GM12874 (cell line): ENCODE measurements at regions not wholly inside any gene's neighbourhood (a gene's known extent, or its start where the extent isn't known, plus 50 kb on each side); places are given as distances from the start of the nearest gene placed in this dataset.

ENCODE experiments used
- TF ChIP-seq, protein P1 (sequence below): IDR thresholded peaks from 2 replicates; pipeline ENCODE4 v1.5.1; 2011; ENCODE audit warnings: low read depth, mild to moderate bottlenecking, control low read depth, low read length, moderate library complexity; ENCODE audit not compliant: insufficient read depth

DNA sequence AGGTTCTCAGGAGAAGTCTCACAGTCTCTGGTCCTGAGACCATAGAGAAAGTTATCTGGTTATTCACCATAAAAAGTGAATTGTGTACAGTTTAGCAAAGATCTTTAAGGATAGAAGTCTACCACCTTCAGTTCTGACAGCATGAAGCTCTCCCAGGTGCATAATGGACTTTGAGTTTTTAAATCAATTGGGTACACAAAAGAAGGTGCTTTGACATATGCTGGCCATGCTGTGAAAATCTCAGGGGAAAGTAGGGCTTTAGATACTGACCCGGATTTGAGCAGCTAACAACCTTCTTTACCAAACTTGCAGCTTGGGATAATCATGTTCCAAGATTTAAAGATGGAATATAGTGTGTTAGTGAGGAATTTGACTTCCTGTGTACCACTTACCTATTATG lies 264.2 kb downstream of the ZSWIM6 start:
- TF ChIP-seq, protein P1, sequence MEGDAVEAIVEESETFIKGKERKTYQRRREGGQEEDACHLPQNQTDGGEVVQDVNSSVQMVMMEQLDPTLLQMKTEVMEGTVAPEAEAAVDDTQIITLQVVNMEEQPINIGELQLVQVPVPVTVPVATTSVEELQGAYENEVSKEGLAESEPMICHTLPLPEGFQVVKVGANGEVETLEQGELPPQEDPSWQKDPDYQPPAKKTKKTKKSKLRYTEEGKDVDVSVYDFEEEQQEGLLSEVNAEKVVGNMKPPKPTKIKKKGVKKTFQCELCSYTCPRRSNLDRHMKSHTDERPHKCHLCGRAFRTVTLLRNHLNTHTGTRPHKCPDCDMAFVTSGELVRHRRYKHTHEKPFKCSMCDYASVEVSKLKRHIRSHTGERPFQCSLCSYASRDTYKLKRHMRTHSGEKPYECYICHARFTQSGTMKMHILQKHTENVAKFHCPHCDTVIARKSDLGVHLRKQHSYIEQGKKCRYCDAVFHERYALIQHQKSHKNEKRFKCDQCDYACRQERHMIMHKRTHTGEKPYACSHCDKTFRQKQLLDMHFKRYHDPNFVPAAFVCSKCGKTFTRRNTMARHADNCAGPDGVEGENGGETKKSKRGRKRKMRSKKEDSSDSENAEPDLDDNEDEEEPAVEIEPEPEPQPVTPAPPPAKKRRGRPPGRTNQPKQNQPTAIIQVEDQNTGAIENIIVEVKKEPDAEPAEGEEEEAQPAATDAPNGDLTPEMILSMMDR = no peak

DNA sequence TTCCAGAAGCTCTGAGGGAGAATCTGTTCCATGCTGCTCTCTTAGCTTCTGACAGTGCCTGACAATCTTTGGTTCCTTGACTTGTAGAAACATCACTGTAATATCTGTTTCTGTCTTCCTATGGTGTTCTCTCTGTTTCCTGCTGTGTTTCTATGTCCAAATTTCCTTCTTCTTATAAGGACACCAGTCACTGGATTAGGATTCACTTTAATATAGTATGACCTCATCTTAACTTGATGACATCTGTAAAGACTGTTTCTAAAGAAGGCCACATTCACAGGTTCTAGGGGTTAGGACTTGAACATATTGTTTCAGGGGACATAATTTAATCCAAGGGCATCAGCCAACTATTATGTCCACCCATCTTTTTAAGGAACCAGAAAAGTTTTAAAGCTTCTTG lies 265.6 kb downstream of the ZSWIM6 start:
- TF ChIP-seq, protein P1 = no peak

DNA sequence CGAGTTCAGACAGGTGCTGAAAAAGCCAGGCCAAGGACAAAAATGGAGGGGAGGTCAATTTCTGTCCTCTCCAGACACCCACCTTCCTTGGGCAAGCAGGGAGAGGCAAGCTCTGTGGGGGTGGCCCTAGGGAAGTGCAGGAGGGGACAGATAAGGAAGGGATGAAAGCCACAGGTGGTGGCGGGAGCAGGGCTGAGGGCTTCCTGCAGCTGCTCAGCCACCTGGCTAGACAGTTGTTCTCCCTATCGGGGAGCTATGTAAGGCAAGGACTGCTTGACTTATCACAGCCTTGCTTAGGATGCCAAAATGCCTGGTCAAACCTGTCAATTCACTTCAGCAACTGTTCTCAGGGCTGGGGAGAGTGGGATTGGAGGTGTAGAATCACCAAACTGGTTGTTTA lies 266.1 kb downstream of the ZSWIM6 start:
- TF ChIP-seq, protein P1 = no peak

DNA sequence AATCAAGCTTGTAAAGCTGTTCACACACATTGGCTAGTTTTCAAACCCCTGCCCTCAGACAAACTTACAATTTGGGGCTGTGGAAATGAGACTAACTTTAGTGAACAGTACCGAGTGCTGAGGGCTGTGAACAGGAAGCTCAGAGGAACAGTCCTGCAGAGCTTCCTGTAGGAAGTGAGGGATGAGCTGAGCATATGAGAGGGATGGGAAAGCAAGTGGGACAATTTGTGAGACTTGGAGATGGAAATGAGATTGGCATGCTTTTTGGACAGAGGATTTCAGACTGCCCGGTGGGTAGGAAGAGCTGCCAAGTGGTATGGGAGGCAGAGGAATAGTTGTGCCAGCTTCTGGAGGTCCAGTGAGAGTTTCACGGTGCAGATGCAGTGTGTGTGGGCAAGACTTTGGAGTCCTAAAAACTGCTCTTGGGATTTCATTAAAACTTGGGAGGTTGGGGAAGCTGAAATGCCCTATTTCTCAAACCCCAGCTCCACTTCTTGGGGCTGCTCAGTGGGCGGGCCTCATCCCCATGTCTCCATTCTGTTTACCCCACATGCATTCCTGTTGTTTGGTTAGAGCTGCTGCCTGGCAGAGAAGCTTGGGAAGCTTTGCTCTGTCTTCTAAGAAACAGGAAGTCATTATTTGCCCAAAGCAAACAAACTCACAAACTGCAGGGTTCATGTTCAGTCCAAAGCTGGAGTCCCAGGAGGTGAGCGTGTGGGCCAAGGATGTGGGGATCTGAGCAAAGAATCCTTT lies 267.5 kb downstream of the ZSWIM6 start:
- TF ChIP-seq, protein P1 = no peak

DNA sequence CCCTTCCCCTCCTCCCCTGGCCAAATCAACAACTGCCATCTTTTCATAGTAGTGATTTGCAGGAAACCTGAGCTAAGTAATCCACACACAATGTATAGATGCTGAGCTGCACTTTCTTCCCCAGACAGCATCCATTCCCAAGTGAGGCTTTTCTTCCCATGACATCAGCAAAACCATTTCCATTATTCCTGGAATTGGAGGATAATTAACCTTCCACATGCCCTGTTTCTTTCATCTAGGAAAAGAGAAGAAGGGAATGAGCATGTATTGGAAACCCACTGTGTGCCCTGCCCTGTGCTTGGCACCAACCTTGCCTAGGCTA lies 268.0 kb downstream of the ZSWIM6 start:
- TF ChIP-seq, protein P1 = no peak

DNA sequence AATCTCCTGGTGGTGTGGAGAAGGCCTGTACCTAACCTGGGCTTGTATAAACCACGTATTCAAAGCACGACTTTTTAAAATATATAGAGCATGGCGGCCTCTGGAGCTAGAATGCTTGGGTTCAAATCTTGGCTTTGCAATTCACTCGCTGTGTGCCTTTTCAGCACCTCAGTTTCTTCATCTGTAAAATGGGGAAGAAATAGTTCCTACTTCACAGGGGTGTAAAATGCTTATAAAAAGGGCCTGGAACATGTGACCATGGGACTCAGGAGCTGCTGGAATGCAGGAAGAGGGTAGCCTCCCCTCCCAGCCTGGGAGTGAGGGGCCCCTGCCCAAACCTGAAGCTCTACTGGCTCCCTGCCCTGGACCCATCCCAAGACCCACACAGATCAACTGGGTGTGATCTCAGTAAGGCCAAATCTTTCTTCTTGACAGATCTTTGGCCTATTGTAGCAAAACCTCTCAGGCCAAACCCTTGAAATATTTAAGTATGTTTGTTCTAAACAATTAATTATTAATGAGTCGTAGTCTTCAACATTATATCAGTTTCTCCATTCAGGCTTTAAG lies 269.0 kb downstream of the ZSWIM6 start:
- TF ChIP-seq, protein P1 = no peak

DNA sequence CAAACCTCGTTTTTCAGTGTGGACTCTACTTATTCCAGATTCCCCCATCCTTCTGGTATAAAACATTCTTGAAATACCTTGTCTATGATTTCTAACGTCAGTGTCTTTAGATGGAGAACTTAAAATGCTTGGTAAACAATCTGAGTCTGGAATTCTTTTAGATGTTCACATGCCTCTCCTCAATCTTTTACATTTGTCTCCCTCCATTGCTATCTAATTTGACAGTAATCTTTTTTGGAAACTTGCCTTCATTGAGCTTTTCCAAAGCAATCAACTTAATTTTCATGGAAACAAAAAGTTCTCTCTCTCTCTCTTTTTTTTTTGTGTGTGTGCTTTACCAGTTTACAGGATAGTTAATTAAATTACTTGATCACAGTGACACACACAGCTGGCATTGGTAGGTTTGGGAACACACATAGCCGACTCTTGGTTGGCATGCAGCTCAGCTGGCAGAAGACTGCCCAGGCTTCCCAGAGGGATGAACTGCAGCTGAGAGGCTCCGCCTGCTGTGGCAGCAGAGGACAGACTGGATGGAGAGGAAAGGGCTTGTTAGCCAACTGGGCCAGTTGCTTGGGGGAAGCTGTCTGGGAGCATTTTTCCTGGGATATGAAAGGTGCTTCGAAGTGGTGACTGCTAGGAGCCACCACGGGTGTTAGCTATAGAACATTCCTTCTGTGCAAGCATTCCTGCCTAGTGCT lies 271.3 kb downstream of the ZSWIM6 start:
- TF ChIP-seq, protein P1 = no peak
